ENCODE measurements at regions not wholly inside any gene's neighbourhood (a gene's known extent, or its start where the extent isn't known, plus 50 kb on each side); places are given as distances from the start of the nearest gene placed in this dataset.

- TF ChIP-seq, protein P1, sequence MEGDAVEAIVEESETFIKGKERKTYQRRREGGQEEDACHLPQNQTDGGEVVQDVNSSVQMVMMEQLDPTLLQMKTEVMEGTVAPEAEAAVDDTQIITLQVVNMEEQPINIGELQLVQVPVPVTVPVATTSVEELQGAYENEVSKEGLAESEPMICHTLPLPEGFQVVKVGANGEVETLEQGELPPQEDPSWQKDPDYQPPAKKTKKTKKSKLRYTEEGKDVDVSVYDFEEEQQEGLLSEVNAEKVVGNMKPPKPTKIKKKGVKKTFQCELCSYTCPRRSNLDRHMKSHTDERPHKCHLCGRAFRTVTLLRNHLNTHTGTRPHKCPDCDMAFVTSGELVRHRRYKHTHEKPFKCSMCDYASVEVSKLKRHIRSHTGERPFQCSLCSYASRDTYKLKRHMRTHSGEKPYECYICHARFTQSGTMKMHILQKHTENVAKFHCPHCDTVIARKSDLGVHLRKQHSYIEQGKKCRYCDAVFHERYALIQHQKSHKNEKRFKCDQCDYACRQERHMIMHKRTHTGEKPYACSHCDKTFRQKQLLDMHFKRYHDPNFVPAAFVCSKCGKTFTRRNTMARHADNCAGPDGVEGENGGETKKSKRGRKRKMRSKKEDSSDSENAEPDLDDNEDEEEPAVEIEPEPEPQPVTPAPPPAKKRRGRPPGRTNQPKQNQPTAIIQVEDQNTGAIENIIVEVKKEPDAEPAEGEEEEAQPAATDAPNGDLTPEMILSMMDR (IDR thresholded peaks at IDR 0.05) = no peak
- TF ChIP-seq POLR2A (IDR thresholded peaks at IDR 0.05) = no peak
Observed at GRCh38 chr4:74548561-74548960, 103.6 kb downstream of the AREG start.

All from lower leg skin (tissue), 3 donors.